HUDEP-2 (cell line): ENCODE measurements at regions not wholly inside any gene's neighbourhood (a gene's known extent, or its start where the extent isn't known, plus 50 kb on each side); places are given as distances from the start of the nearest gene placed in this dataset.
"Not testable (repeated sequence)": the region's sequence is repeated elsewhere in the genome, so short reads cannot be mapped to it uniquely, and the experiment has no call there.

Source experiments
- DNase-seq, 76 experiments: peaks; one replicate each; lab custom pipeline; 2025; ENCODE audit not compliant: unreplicated experiment in 76 of 76; lab: John Stamatoyannopoulos, UW

- no peak for DNase-seq
Measured at GRCh38 chr1:190809312-190809711, 331.6 kb upstream of the BRINP3 start.

- DNase-seq: no peak
Measured at GRCh38 chr1:190812996-190813395, 335.3 kb upstream of the BRINP3 start.

GRCh38 chr1:190832511-190832910 lies 354.8 kb upstream of the BRINP3 start:
- no peak for DNase-seq

- DNase-seq: no peak
Measured at GRCh38 chr1:190835658-190836057, 358.0 kb upstream of the BRINP3 start.

GRCh38 chr1:190837200-190837599 lies 359.5 kb upstream of the BRINP3 start:
- not testable (repeated sequence) for DNase-seq

DNA sequence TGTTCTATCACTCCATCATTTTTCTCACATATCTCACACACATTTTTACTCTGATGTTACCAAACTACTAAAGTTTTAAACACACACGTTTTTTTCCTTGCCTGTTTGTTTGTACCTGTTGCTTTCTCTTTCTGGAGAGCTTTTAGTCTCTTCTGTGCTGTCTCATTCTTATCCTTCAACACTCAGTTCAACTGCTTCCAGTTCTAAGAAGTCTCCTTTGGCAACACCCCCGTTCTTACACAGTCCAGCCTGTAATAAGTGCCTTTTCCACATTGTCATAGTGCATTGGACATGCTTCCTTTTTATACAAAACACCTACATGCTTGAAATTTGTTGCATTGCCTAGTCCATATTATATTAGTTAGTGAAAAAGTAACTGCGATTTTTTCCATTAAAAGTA lies 360.2 kb upstream of the BRINP3 start:
- DNase-seq: no peak

DNA sequence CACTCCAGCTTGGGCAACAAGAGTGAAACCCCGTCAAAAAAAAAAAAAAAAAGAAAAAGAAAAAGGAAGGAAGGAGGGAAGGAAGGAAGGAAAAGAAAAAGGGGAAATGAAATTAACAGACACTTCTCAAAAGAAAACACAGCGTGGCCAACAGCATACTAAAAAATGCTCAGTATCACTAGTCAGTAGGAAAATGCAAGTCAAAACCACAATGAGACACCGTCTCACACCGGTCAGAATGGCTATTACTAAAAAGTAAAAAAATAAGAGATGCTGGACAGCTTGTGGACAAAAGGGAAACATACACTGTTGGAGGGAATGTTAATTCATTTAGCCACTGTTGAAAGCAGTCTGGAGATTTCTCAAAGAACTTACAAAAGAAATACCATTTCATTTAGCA lies 369.5 kb upstream of the BRINP3 start:
- DNase-seq: no peak

GRCh38 chr1:190849346-190849745 lies 371.7 kb upstream of the BRINP3 start:
- DNase-seq: no peak

DNA sequence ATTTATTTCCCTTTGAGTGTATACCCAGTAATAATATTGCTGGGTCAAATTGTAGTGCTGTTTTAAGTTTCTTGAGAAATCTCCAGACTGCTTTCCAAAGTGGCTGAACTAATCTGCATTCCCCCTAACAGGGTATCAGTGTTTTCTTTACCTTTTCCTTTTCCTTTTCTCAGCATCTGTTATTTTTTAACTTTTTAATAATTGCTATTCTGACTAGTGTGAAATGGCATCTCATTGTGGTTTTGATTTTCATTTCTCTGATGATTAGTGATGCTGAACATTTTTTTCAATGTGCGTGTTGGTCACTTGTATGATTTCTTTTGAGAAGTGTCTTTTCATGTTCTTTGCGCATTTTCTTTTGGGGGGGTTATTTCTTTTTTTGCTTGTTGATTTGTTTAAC lies 374.9 kb upstream of the BRINP3 start:
- DNase-seq: no peak

DNA sequence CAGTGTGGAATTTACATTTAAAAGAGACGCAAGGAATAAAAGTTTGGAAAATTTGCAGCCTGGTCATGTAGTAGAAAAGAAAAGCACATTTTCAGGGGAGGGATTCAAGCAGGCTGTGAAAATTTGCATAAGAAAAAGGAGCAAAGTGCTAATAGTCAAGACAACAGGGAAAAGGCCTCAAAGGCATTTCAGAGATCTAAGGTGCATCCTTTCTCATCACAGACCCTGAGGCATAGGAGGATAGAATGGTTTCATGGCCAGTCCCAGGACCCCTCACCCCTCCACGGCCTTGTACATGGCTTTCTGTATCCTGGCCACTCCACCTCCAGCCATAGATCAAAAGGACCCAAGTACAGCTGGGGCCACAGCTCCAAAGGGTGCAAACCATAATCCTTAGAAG lies 380.5 kb upstream of the BRINP3 start:
- DNase-seq: no peak

DNA sequence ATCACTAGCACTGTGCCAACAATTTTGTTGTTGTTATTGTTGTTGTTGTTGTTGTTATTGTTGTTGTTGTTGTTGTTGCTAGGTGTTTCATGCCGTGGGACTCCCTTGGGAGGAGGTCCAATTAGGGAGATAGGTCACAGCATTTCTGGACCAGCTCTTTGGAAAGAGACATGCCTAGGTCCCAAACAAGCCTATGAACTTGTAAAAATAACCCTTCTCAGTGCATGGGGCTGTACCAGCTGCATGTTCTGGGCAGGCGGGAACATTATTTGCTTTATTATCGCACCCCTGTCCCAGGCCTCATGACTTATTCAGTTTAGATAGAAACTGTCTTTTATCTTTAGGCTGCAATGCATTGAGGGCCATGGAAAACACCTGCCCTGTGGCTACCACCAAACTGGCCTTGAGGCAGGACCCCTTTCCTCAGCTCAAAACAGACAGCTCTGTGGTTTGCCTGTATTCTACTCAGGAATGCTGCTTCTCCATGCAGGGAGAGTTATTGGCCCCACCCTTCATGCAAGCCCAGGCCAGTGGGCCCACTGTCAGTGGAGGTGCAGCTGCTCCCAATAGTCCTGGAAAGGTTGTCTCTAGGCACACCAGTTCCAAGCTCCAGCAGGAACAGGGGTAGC lies 386.5 kb upstream of the BRINP3 start:
- DNase-seq: no peak

GRCh38 chr1:190880352-190880751 lies 402.7 kb upstream of the BRINP3 start:
- DNase-seq: no peak

DNA sequence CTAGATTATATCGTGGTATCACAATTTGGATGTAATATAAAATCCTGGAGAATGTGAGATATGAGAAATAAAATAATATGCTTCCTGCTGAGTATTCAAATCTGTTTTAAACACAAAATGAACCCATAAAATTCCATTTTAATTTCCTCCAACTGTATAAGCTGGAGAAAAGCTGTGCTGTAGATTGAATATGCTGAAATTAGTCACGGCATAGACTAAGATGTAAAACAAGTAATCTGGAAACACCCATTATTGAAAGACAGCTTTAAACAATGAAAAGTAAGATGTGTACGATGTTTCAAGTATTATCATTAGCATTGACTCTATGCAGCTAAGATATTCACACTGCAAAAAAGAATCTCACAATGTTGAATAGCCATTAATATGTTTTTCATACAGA lies 403.4 kb upstream of the BRINP3 start:
- DNase-seq: no peak

DNA sequence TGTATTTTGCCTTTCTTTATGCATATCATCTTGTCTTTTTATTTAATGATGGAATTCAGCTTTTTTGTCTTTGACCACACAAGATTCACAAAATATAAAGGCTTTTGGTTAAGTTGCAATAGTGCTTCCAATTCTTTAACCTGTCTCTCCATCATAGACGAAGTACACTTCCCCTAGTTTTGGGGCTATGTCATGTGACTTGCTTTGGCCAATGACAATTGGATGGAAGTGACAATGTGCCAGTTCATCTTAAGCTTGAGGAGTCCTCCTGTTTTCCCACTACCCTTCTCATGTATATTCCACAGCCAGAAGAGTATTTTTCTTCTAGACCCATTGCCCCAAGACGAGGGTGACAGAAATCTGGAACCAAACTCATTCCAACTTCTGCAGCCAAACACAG lies 419.6 kb upstream of the BRINP3 start:
- no peak for DNase-seq

GRCh38 chr1:190904091-190904695 lies 426.5 kb upstream of the BRINP3 start:
- no peak for DNase-seq

GRCh38 chr1:190906206-190906725 lies 428.6 kb upstream of the BRINP3 start:
- DNase-seq: no peak

GRCh38 chr1:190908246-190908645 lies 430.6 kb upstream of the BRINP3 start:
- no peak for DNase-seq

DNA sequence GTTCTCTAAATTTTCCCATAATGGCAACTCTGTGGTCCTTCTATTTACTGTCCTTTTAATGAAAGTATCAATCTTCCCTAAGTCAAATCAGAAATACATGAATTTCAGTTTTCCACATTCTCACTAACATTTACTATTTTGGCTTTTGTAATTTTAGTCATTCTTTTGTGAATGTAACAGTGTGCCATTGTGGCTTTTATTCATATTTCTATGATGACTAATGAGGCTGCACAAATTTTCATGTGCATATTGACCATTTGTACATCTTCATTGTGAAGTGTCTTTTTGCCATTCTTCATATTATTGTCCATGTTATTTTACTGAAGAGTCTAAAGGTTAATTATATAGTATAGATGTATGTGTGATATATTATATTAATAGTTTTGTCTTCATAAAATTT lies 431.0 kb upstream of the BRINP3 start:
- no peak for DNase-seq

DNA sequence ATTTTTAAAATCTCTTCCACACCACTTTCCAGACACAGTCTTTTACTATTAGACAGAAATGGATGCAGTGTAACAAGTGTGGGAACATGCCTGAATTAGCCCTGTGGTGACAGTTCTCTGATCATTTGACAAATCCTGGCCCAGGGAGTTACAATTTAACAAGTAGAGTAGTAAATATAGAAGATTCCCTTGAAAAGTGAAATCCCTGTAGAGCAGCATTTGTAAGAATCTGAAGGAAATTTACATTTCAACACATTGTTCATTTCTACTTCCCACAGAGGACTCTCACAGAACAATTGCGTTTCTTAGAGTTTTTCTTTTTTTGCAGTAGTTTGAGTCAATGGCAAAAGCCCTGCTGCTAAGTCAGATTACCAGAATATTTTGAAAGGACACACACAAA lies 458.3 kb upstream of the BRINP3 start:
- DNase-seq: no peak

DNA sequence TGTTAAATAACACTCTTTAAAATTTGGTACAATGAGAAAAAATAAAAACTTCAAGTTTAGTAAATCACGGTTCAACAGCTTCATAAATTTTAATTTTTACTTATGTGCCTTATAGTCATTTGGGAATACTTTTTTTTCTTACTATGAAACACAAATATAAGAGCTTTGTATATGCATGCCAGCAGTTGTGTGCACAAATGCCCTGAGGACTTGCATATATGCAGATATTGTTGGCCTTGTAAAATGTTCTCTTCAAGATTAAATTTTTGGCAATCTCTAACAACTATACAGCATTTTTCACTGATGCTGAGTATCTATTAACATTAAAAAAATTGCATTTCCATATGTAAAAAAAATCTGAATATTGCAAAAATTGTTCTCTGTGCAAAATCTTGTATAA lies 458.7 kb upstream of the BRINP3 start:
- DNase-seq: no peak

DNA sequence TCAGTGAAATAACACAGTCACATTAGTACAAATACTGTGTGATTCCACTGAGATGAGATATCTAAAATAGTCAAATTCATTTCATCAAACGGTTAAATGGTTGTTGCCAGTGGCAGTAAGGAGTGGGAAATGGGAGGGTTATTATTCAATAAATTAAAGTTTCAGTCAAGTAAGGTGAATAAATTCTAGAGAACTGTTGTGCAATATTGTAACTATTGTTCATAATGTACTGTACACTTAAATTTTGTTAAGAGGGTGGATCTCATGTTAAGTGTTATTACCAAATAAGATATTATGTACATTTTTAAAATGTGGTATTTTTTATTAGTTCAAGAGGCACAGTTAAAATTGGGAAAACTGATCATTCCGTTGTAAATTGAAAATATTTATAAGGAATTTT lies 463.3 kb upstream of the BRINP3 start:
- DNase-seq: no peak

GRCh38 chr1:190942475-190942874 lies 464.8 kb upstream of the BRINP3 start:
- no peak for DNase-seq

GRCh38 chr1:190943722-190944121 lies 466.1 kb upstream of the BRINP3 start:
- DNase-seq: not testable (repeated sequence)
